ENCODE measurements at regions not wholly inside any gene's neighbourhood (a gene's known extent, or its start where the extent isn't known, plus 50 kb on each side); places are given as distances from the start of the nearest gene placed in this dataset.

- TF ChIP-seq CTCF (IDR thresholded peaks at IDR 0.05; ENCODE audit: low read length) (no peak), EZH2phosphoT487 (IDR thresholded peaks at IDR 0.05; ENCODE audit: low read length) (no peak)
Measured at GRCh38 chr18:64765908-64766307, 617.0 kb upstream of the LINC00305 start.

Measured in MM.1S (cell line).